HG02973 (cell line): ENCODE measurements at regions not wholly inside any gene's neighbourhood (a gene's known extent, or its start where the extent isn't known, plus 50 kb on each side); places are given as distances from the start of the nearest gene placed in this dataset.
"Not testable (repeated sequence)": the region's sequence is repeated elsewhere in the genome, so short reads cannot be mapped to it uniquely, and the experiment has no call there.

Experiments
- ATAC-seq: cut with Tn5 transposase; IDR thresholded peaks from one replicate; pipeline ENCODE4 v1.9.1; 2021; ENCODE audit warnings: moderate library complexity; ENCODE audit not compliant: unreplicated experiment

DNA sequence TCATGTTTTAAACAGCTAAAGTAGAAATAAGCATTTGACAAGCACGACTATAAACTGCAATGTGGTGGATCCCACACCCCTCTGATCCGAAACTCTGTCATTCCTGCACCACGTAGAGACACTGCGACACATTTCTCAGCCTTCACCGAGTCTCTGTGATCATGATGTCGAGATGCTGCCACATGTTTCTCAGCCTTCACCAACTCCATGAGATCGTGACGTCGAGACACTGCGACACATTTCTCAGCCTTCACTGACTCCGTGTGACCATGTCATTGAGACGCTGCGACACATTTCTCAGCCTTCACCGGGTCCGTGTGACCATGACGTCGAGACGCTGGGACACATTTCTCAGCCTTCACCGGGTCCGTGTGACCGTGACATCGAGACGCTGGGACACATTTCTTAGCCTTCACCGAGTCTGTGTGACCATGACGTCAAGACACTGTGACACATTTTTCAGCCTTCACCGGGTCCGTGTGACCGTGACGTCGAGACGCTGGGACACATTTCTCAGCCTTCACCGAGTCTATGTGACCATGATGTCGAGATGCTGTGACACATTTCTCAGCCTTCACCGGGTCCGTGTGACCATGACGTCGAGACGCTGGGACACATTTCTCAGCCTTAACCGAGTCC lies 143.0 kb downstream of the TTLL2 start:
- no peak for ATAC-seq

DNA sequence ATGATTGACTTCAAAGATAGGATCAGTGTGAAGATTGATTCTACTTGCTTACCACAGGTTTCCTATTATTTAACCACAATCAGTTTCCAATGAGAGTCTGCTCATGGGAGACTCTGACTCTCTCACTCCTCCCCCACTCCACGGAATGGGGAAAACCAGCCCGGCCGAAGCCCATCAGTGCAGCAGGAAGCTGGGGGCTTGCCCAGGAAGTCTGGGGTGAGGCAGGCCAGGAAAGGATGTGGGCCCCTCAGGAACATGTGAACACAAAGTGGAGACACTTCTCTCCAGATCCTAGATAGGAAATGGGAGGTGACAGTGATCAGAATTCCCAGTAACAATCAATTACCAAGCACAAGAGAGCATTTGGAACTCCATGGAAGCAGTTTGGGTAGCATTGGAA lies 144.2 kb downstream of the TTLL2 start:
- no peak for ATAC-seq

DNA sequence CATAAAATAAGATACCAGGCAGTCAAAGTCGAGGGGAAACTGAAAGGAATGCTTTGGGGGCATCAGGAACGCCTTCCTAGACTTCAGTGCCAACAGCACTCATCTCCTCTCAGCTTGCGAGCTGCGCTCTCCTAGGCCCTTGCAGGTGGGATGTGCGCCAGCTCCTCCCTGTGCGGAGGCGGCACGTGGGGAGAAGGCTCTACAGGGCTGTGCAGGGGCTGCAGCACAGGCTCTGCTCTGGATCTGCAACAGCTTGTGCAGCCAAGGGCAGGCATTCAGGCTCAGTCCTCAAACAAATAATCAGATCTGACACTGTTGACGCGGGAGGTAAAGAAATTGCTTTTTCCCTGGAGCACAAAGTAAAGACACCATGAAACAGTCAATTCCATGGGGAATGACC lies 144.8 kb downstream of the TTLL2 start:
- ATAC-seq, result no peak

DNA sequence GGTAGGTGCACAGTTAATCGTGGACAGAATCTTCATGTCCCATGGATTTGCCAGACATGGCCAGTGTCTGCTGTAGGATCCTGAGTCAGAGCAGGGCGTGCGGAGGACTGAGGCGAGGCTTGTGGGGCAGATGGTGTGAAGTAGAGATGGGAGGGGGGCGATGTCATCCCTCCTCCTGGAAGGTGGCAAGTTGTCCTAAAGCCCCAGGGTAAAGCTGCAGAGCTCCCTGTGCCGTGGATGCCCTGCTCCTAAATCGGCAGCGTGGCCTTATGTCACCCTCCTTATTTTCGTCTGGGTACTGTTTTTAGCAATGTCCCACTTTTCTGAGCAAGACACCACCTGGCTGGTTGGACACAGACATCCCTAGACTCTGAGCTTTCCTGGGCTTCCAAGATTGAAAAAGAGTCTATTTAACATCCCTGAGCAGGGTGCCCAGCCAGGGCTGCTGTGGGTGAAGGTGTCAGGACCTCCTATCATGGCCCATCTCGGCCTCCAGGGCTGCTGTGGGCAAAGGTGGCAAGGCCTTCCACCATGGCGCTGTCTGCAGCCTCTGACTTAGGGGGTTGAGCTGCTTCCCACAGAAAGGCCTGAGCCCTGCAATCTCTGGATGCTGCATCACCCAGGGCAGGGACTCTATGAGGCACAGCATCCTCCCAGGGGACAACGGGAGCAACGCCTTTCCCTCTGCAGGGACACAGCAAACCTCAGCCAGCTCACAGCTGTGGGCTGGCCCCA lies 145.4 kb downstream of the TTLL2 start:
- no peak for ATAC-seq

DNA sequence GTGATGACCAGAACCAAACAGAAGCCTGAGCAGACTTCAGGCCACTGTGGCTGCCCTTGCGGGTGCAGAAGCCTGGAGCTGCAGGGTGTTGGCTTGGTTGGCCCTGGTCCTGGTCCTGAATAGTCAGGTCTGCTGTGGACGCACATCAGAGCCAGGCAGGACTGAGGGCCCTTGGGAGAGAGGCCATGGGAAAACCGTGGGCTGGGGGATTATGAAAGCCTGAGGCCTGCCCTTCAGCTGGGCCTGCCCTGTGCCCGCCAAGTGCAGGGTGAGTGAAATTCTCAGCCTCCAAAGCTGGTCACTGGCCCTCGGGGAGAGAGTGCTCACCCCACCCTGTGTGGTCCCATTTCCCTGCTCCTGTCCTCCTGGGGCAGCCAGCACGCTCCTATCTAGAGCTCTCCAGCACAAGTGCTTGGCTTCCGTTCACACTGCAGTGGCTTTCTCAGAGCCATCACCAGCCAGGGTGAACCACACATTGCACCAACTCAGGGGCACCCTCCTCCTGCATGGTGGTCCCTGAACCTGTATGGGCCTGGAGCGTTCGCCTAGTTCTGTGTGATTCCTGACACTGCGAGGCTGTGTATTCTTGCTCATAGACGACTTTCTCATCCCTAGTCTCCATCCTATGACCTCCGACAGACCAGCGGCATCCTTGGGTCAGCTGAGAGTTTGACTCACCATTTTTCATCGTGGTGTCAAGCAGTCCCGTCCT lies 146.1 kb downstream of the TTLL2 start:
- ATAC-seq, result no peak

DNA sequence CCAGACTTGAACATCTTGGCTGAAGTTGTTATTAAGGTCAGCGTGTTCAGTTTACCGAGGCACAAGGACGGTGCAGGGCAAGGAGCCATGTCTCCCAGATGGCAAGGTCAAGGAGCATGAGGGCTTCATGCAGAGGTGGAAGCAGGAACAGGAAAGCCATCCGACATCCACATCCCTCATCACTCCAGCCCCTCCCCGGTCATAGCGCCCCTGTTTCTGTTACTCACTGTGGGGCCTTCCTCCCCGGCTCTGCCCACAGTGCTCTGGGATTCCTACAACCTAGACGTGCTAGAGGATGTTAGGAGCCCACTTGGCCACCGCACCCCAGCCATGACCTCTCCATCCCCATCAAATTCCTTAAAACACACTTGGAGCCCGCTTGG lies 146.7 kb downstream of the TTLL2 start:
- no peak for ATAC-seq

DNA sequence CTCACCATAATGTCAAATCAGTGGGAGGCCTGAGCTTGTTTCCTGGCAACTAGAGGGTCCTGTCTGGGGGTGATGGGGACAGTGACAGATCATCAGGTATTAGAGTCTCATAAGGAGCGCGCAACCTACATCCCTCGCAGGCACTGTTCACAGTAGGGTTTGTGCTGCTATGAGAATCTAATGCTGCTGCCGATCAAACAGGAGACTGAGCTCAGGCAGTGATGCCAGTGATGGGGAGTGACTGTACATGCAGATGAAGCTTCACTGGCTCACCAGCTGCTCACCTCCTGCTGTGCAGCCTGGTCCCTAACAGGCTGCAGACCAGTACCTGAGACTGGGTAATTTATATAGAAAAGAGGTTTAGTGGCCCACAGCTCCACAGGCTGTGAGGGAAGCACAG lies 147.3 kb downstream of the TTLL2 start:
- ATAC-seq, result no peak

DNA sequence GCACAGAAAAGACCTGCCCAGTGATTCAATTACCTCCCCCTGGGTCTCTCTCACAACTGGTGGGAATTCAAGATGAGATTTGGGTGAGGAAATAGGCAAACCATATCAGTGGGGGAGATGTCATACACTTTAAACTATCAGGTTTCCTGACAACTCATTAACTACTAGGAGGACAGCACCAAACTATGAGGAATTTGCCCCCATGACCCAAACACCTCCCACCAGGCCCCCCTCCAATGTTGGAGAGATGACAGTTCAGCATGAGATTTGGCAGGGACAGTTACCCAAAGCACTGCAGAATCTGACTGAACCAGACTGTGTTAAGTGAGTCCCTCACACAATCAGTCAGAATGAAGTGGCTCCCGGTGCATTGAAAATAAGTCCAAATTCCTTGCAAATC lies 148.0 kb downstream of the TTLL2 start:
- no peak for ATAC-seq

DNA sequence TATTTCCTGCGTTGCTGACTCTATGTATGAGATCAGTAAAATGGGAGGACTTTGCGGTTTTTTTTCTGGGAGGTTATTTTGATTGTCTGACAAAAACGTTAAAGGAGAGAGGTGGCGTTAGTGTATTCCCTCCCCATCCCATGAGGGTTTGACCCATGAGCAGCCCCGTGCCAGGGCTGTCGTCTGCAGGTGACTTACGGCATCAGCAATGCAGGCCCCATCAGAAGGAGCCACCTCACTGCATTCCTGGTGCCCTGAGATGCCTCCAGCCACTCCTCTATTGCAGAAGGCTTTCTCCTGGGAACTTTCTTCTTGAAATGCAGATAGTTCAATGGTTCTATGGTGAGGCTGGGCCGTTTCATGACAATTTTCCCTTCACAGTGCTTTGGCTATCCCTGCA lies 149.3 kb downstream of the TTLL2 start:
- no peak for ATAC-seq

DNA sequence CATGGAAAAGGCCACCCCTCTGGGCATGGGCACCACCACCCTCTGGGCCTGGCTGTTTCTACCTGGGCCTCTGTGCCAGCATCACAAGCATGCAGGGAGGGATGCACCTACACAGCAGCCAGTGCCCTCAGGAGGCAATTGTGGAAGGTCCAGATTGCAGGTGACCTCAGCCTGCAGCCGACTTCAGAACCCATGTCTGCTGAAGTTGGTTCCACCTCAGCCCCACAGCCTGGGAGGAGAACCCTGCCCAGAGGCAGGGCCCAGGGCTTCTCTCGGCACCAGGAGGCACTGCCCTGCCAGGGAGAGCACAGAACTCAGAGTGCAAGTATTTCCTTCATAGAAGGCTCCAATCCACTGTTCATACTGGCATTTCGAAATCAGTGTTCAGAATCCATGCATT lies 149.8 kb downstream of the TTLL2 start:
- ATAC-seq, result no peak

DNA sequence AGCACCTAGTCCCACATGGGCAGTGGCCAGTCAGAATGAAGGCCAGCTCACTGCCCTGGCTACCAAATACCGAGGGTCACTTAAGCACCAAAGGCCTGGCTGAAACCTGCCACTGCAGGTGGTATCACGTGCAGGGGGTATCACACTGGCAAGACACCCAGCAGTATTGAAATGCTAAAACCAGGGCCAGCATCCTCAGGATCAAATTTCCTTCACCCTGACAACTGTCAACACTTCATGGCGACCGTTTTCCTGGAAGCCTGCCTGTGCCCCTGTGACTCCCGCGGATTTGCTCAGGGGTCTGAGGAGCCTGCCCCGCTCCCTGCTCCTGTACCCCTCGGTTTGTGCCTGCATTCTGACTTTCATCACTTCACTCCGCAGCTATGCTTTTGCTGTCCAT lies 151.1 kb downstream of the TTLL2 start:
- no peak for ATAC-seq

DNA sequence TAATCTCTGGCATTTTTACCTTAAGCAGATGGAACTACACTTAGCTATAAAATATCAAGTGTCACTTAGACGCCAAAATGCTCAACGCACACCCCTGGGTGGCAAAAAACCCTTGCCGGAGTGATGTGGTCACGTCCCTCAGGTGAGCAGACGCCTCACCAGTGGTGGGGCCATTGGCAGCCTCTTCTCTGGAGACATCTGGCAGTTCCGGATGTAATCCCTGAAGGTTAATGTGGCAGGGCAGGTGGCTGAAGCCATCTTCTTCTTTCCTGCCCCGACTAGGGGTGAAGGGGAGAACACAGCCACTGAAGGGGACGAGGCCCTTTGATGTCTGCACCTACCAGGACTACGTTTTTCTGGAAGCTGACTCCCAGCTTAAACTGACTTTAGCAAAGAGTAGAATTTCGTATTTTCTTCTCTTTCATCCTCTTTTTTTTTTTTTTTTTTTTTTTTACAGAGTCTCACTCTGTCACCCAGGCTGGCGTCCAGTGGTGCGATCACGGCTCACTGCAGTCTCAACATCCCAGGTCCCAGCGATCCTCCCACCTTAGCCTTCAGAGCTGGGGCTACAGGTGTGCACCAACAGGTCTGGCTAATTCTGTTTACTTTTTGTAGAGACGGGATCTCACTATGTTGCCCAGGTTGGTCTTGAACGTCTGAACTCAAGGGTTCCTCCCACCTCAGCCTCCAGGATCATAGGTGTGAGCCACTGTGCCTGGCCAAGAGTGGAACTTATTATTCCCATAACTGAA lies 152.1 kb downstream of the TTLL2 start:
- ATAC-seq, result no peak

DNA sequence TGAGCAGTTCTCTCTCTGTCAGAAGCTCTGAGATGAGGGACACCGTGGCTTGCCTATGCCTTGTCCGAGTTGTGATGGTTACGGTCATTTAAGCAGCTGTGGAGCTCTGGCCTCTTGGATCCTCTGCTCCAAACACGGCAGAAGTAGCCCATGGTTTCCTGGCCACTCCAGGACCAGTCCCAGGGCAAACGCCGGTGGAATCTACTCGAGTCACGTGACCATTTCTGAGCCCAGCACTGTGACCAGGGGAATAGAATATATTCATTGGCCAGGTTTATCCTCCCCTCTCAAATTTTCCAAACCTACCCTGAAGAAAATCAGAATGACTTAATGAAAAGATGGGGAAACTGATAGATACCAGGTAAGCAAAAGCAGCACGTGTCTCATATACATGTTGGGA lies 152.8 kb downstream of the TTLL2 start:
- no peak for ATAC-seq

DNA sequence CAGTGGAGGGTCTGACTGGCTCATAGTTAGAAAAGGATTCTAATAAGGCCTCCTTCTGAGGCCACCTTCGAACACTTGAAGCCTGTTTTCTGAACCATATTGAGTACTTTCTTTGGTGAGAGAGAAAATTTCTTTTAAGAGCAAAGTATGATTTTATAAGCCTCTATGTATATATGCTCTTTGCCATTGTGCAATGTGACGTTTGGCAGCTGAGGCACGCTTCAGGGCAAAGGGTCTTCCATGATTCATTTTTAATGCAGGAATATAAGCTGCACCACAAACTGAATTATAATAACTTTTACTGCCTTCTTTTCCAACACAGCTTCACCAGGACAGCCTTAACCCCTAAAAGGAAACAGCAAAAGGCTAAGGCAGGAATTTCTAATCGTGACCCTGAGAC lies 154.4 kb downstream of the TTLL2 start:
- ATAC-seq, result no peak

DNA sequence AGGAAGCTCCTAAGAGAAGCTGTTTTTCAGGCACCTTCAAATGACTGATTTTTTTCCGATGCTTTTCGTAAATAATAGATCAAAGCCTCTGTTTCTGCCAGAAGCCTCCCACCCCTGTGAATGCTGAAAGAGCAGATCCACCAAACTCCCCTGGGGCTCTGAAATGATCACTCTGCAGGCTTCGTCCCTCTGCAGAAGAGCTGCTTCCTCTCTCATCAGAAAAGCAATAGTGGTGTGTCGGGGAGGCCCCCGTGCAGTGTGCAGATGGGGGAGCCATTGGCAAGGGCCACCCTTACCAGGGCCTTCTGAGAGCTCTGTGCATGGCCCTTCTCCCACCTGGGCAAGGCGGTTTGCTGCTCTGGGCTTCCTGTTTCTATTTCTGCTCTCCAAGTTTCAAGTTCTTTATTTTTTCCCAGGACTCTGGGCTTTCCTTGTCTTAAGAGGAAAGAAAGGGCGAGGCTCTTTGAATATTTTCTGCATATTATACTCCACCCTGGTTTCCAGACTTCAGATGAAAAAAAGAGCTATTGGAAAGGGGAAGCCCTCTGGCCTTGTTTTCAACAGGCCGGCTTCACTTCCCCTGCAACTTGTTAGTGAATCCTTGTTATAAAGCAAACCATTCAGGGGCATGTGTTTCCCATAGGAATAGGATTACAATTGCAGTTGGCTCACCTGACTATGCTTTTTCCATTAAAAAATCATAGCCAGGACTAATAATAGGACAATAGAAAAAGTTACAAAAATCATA lies 155.2 kb downstream of the TTLL2 start:
- ATAC-seq, result no peak

DNA sequence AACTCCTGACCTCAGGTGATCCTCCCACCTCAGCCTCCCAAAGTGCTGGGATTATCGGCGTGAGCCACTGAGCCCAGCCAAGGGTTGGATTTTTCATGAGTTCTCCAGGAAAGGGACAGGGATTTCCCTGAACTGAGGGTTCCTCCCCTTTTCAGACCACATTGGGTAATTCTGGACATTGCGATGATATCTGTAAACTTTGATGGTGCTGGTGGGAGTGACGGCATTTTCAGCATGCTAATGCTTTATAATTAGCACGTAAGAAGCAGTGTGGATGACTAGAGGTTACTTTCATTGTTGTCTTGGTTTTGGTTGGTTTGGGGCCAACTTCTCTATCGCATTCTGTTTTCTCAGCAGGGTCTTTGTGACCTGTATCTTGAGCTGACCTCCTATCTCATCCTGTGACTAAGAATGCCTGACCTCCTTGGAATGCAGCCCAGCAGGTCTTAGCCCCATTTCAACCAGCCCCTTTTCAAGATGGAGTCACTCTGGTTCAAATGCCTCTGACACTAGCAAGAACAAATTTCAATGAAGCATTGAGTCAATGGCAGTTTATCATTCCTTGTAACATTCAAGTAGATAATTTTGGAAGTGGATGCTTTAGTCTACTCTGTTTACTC lies 156.5 kb downstream of the TTLL2 start:
- ATAC-seq, result no peak

DNA sequence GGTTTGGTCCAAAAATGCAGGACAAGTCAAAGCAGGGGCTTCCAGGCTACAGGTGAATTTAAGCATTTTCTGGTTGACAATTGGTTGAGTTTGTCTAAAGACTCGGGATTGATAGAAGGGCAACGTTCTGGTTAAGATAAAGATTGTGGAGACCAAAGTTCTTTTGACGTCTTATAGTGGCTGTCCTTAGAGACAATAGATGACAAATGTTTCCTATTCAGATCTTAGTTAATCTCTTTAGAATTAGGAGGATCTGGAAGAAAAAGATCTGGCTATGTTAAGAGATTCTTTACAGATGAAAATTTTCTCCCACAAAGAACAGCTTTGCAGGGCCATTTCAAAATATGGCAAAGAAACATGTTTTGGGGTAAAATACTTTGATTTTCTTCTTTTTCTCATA lies 157.9 kb downstream of the TTLL2 start:
- not testable (repeated sequence) for ATAC-seq

DNA sequence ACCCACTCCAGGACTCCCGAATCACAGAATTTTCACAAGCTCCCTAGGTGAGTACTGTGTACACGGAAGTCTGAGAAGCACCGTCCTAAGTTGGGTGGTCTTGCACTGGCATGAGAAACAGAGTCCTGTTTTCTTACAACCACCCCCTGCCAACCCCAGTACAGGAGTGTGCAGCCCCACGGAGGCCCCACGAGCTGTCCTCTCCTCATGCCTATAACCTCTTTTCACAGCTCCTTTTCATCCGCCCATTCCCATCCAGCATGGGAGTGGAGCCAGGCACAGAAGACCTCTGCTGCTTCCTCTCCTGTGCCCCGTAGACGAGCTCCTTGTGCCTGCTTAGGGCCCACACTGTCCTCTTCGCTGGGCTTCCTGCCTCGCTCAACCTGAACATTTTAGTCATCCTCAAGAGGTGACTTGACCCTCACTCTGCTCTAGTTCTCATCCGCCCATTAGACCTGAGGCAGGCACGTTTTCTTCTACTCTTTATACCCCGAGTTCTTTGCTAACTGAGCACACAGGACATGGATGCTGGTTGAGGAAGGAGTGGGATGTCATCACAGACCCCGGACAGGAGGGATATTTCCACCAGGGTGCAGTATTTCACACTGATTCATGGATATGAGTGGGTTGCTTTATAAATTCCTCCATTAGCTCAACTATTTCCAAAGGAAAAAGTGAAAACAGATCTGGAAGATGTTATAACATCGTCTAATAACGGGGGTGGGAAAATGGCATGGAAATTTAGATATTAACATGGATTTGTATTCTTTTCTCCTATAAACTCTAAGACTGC lies 160.5 kb downstream of the TTLL2 start:
- no peak for ATAC-seq

DNA sequence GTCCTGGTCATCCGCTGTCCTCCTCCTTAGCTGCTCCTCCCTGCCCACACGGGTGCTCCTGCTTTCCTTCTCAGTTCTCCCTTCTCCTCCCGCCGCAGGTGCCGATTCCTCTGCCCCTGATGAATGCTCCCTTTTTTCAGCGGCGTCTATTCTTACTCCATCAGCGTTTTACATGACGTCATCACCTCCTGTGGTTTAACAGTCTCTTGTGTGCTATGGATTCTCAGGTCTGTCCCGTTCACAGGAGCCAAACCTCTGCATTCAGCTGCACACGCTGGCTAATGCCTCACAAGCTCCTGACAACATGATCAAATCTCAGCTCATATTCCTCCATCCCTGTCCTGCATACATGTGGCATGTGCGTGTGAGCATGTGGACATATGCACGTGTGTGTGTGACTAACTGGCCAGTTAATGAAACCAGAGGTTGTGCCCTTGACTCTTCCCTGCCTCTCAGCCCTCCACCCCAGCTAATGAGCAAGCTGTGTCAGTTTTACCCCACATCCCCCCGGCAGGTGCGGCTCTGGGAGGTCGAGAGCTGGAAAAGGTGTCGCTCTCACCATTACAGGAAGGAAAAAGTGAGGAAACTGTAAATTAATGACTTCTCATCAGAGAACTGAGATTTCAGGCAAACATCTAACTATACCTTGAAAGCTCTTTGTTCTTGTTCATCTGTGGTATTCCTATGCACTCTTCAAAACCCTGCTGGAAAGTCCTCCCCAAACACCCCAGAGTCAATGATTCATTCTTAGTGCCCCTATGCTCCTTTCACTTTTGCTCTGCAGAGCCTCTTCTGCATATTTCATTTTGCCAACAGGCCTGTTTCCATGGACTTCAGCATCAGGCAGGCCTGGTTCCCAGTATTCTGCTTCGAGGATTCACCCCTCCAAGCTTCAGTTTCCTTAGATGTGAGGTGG lies 163.1 kb downstream of the TTLL2 start:
- no peak for ATAC-seq
